Panc1 (cell line): ENCODE measurements at regions not wholly inside any gene's neighbourhood (a gene's known extent, or its start where the extent isn't known, plus 50 kb on each side); places are given as distances from the start of the nearest gene placed in this dataset.

ENCODE experiments used
- ATAC-seq: fragments of 200-7000 bp; cut with Tn5 transposase; 2 replicates; pipeline ENCODE4 v1.9.1; 2020; ENCODE audit warnings: mild to moderate bottlenecking, moderate library complexity
- BruUV-seq: library from RNA; stranded (reverse); fragments of 400-500 nt; replicated peaks from 2 replicates; lab custom pipeline; 2021; lab: Mats Ljungman, UMichigan
- CTCF ChIA-PET: fragments of 300-600 bp; sonication (Branson Sonifier 250); formaldehyde crosslinking; loops from one replicate; lab custom pipeline; 2022; ENCODE audit warnings: antibody characterized with exemption; lab: Charles Lee
- POLR2A ChIA-PET: fragments of 300-600 bp; sonication (Branson Sonifier 250); formaldehyde crosslinking; loops from one replicate; lab custom pipeline; 2022; ENCODE audit warnings: antibody characterized with exemption; lab: Charles Lee
- DNase-seq: peaks from one replicate; pipeline ENCODE4 v3.0.0-alpha.2; 2010; ENCODE audit warnings: low read depth, low spot score
- H3K27ac ChIP-seq: 2 replicates; pipeline ENCODE4 v1.5.1; 2011; ENCODE audit warnings: mild to moderate bottlenecking, low read length, inconsistent platforms
- H3K27me3 ChIP-seq: fragments of 200-500 bp; sonication (Bioruptor generic); 2 replicates; pipeline ENCODE4 v1.6.0; 2014; ENCODE audit warnings: low read length, inconsistent platforms; ENCODE audit not compliant: control insufficient read depth, insufficient read depth
- H3K36me3 ChIP-seq: fragments of 200-500 bp; sonication (Bioruptor generic); 2 replicates; pipeline ENCODE4 v1.5.1; 2014; ENCODE audit warnings: inconsistent platforms, mild to moderate bottlenecking, low read length, moderate library complexity; ENCODE audit not compliant: control insufficient read depth, insufficient read depth
- H3K4me1 ChIP-seq: 2 replicates; pipeline ENCODE4 v1.5.1; 2011; ENCODE audit warnings: inconsistent platforms, mild to moderate bottlenecking, low read length, moderate library complexity; ENCODE audit not compliant: control insufficient read depth, insufficient read depth
- H3K4me3 ChIP-seq, 2 experiments: 2 replicates each; pipeline ENCODE4 v1.5.1; 2011 to 2012; ENCODE audit warnings: low read depth in 2 of 2, low read length in 2 of 2, mild to moderate bottlenecking in 2 of 2, inconsistent platforms in 1 of 2, moderate library complexity in 1 of 2
- H3K9me3 ChIP-seq: fragments of 200-500 bp; sonication (Bioruptor generic); 2 replicates; pipeline ENCODE4 v1.5.1; 2014; ENCODE audit warnings: low read depth, mild to moderate bottlenecking, inconsistent platforms, low read length, moderate library complexity; ENCODE audit not compliant: control insufficient read depth, insufficient read depth
- POLR2AphosphoS5 ChIP-seq: IDR thresholded peaks from 2 replicates; pipeline ENCODE4 v1.6.1; 2012; ENCODE audit warnings: mild to moderate bottlenecking, low read depth, low read length, moderate library complexity
- SIN3A ChIP-seq: IDR thresholded peaks from 2 replicates; pipeline ENCODE4 v1.6.1; 2012; ENCODE audit warnings: low read depth, mild to moderate bottlenecking, low read length, moderate library complexity, borderline replicate concordance; ENCODE audit not compliant: insufficient read depth
- TCF7L2 ChIP-seq: IDR thresholded peaks from 2 replicates; pipeline ENCODE4 v1.6.1; 2011; ENCODE audit warnings: mild to moderate bottlenecking, low read depth, low read length, inconsistent platforms
- in situ Hi-C: cut with HindIII; loops from 2 replicates; pipeline ENCODE4 v1.10.0; 2016; ENCODE audit warnings: low sequenced_read_pairs, low pct_unique_long_range_greater_than_20kb
- intact Hi-C: fragments of 100-400 bp; cut with micrococcal nuclease; formaldehyde crosslinking; loops from one replicate; pipeline ENCODE4 v1.10.0; 2022; ENCODE audit not compliant: unreplicated experiment
- TF ChIP-seq, protein P1 (sequence below), 2 experiments: IDR thresholded peaks; 2 replicates each; pipeline ENCODE4 v1.6.1; 2011 to 2012; ENCODE audit warnings: low read depth in 2 of 2, control low read depth in 1 of 2, low read length in 1 of 2, mild to moderate bottlenecking in 1 of 2, moderate library complexity in 1 of 2; ENCODE audit not compliant: insufficient read depth in 1 of 2
- TF ChIP-seq, protein P2 (sequence below): fragments of 450-650 bp; IDR thresholded peaks from 2 replicates; pipeline ENCODE4 v1.5.1; 2017; ENCODE audit warnings: mild to moderate bottlenecking

DNA sequence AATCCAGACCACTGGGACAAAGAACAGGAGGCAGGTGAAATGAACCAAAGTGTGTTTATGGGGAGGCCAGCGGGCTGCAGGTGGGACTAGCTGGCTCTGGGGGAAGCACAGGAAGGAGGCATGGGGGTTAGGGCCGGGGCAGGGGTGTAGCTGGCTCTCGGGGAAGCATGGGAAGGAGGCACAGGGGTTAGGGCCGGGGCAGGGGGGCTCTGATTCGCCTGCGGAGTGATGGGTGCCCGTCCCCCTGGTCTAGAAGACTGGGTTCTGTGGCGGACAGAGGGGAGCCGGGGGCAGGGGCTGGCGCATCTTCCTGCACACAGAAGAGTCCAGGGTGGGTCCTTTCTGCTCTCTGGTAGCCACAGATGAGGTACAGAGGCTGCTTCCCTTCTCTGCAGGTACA, 310.3 kb downstream of the TMEM121 start:
- no peaks in the 10 kb centered on the region for H3K4me1 ChIP-seq
- no peaks in the 10 kb centered on the region for H3K9me3 ChIP-seq
- no peak for TF ChIP-seq SIN3A
- TF ChIP-seq, protein P1, sequence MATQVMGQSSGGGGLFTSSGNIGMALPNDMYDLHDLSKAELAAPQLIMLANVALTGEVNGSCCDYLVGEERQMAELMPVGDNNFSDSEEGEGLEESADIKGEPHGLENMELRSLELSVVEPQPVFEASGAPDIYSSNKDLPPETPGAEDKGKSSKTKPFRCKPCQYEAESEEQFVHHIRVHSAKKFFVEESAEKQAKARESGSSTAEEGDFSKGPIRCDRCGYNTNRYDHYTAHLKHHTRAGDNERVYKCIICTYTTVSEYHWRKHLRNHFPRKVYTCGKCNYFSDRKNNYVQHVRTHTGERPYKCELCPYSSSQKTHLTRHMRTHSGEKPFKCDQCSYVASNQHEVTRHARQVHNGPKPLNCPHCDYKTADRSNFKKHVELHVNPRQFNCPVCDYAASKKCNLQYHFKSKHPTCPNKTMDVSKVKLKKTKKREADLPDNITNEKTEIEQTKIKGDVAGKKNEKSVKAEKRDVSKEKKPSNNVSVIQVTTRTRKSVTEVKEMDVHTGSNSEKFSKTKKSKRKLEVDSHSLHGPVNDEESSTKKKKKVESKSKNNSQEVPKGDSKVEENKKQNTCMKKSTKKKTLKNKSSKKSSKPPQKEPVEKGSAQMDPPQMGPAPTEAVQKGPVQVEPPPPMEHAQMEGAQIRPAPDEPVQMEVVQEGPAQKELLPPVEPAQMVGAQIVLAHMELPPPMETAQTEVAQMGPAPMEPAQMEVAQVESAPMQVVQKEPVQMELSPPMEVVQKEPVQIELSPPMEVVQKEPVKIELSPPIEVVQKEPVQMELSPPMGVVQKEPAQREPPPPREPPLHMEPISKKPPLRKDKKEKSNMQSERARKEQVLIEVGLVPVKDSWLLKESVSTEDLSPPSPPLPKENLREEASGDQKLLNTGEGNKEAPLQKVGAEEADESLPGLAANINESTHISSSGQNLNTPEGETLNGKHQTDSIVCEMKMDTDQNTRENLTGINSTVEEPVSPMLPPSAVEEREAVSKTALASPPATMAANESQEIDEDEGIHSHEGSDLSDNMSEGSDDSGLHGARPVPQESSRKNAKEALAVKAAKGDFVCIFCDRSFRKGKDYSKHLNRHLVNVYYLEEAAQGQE (IDR thresholded peaks at IDR 0.05; ENCODE audit: insufficient read depth in 1 of 2, low read depth in 2 of 2, low read length in 1 of 2), result no peak
- TF ChIP-seq TCF7L2, result no peak
- TF ChIP-seq, protein P2, sequence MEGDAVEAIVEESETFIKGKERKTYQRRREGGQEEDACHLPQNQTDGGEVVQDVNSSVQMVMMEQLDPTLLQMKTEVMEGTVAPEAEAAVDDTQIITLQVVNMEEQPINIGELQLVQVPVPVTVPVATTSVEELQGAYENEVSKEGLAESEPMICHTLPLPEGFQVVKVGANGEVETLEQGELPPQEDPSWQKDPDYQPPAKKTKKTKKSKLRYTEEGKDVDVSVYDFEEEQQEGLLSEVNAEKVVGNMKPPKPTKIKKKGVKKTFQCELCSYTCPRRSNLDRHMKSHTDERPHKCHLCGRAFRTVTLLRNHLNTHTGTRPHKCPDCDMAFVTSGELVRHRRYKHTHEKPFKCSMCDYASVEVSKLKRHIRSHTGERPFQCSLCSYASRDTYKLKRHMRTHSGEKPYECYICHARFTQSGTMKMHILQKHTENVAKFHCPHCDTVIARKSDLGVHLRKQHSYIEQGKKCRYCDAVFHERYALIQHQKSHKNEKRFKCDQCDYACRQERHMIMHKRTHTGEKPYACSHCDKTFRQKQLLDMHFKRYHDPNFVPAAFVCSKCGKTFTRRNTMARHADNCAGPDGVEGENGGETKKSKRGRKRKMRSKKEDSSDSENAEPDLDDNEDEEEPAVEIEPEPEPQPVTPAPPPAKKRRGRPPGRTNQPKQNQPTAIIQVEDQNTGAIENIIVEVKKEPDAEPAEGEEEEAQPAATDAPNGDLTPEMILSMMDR, result no peak
- TF ChIP-seq POLR2AphosphoS5, result no peak
- no peaks in the 10 kb centered on the region for H3K36me3 ChIP-seq
- ChIA-PET CTCF (no interaction called here), POLR2A (no interaction called here)
- H3K27me3 ChIP-seq, result no peaks in the 10 kb centered on the region
- ATAC-seq (no peak), DNase-seq (no peak)
- intact Hi-C loops (loop anchor here (10.0 kb wide), 1 partner anchor 528 kb away; no protein-coding TSS in a partner anchor), in situ Hi-C loops (no loop called here)
- no TSS peak for BruUV-seq
- H3K27ac ChIP-seq, result no peak overlapping the region
- no peak overlapping the region for H3K4me3 ChIP-seq

DNA sequence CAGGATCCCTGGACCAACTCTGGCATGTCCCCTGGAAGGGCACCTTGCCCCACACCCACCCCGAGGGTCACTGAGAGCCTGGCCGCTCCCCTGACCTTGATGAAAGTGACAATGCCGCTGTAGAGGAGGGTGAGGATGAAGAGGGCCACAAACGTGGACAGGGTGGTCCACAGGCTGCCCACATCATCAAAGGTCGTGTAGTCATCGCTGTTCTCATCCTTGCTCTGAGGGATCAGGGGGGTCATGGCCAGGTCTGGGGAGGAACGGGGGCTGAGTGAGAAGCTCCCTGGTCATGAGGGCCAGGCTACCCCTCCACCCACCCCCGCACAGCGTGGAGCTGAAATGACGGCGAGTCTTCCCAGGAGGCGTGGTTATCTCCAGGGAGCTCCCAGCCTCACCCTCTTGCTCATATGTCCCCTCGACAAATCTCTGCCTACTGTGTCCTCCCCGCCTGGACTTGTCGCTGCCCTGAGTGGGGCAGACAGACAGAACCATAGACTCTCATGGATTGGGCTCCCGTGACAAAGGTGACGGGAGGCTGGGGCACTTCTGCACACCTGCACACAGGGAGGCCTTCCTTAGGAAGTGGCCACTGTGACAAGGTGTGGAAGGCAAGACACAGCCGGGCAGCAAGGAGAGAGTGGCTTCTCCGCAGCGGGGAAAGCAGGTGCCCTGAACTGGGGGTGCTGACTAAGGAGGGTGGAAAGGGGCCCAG, 311.1 kb downstream of the TMEM121 start:
- no TSS peak for BruUV-seq
- Histone ChIP-seq H3K4me1 (no peaks in the 10 kb centered on the region), H3K9me3 (no peaks in the 10 kb centered on the region), H3K36me3 (no peaks in the 10 kb centered on the region), H3K27me3 (no peaks in the 10 kb centered on the region), H3K27ac (no peak overlapping the region), H3K4me3 (no peak overlapping the region)
- DNase-seq (no peak), ATAC-seq (no peak)
- in situ Hi-C loops, result no loop called here
- CTCF ChIA-PET, result no interaction called here
- intact Hi-C loops, result loop anchor here (10.0 kb wide), 1 partner anchor 527 kb away; no protein-coding TSS in a partner anchor
- no peak for TF ChIP-seq POLR2AphosphoS5
- TF ChIP-seq, protein P2, result no peak
- TF ChIP-seq, protein P1 (IDR thresholded peaks at IDR 0.05; ENCODE audit: insufficient read depth in 1 of 2, low read depth in 2 of 2, low read length in 1 of 2), result no peak
- TF ChIP-seq TCF7L2, result no peak
- no peak for TF ChIP-seq SIN3A
- POLR2A ChIA-PET, result no interaction called here
